ENCODE measurements at regions not wholly inside any gene's neighbourhood (a gene's known extent, or its start where the extent isn't known, plus 50 kb on each side); places are given as distances from the start of the nearest gene placed in this dataset.
A peak's percentile ranks its signal among the peaks of the same experiment; 100 is the strongest.

DNA sequence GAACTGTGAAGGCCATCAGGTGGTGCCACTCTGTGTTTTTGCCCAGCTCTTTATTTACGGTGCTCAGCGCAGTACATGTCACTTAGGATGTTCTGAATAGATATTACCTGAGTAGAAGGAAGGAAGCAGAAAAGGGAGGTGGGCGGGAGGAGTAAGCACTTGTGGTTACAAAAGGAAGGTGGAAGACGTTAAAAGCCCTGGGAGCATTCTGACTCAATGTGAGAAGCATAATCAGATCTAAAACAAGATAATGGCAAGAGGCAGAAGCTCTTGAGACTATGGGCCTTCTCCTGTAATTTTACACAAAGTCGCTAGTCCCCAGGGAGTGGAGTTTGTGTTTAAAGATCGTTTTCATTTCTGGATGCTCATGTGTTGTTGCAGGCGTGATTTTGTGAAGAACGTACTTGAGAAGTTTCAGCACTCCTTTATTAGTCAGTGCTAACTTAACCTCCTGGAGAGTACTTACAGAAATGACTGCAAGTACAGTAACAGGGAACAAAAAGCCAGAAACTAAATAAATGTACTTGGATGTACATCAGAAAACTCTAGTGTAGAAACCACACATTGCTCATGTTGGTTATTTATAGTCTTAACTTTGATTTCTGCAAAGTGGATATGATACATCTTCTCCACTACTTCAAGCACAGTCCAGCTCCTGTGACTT, 1523.5 kb downstream of the AACS start:
- Histone ChIP-seq H3K36me3 (ENCODE audit: control insufficient read depth in 4 of 4, insufficient read depth in 4 of 4, low read length in 3 of 4) (no peaks in the 10 kb centered on the region), H3K9me3 (ENCODE audit: control extremely low read depth in 1 of 5, control insufficient read depth in 4 of 5, insufficient read depth in 2 of 5, low read depth in 1 of 5, low read length in 4 of 5) (no peaks in the 10 kb centered on the region), H3K4me1 (ENCODE audit: control extremely low read depth in 1 of 4, control insufficient read depth in 4 of 4, insufficient read depth in 4 of 4, low read length in 3 of 4) (peaks cover 0 to 8% (median 2%) of the 10 kb centered on the region in 4 experiments), H3K27ac (ENCODE audit: insufficient read depth in 1 of 2, low read depth in 1 of 2, low read length in 2 of 2, poor library complexity in 1 of 2, severe bottlenecking in 2 of 2) (no peak overlapping the region), H3K27me3 (replicated peaks in 2 of 5; ENCODE audit: control insufficient read depth in 4 of 5, insufficient read depth in 5 of 5, low read length in 4 of 5) (no peaks in the 10 kb centered on the region), H3K4me3 (ENCODE audit: control insufficient read depth in 1 of 7, extremely low read depth in 1 of 7, insufficient read depth in 4 of 7, low read depth in 2 of 7, low read length in 6 of 7) (no peak overlapping the region)
- ChIA-PET CTCF (no interaction called here), POLR2A (no interaction called here)
- DNase-seq: no peak
- 53% methylated on average over 8 of the region's 8 CpGs for WGBS (ENCODE audit: insufficient coverage)

DNA sequence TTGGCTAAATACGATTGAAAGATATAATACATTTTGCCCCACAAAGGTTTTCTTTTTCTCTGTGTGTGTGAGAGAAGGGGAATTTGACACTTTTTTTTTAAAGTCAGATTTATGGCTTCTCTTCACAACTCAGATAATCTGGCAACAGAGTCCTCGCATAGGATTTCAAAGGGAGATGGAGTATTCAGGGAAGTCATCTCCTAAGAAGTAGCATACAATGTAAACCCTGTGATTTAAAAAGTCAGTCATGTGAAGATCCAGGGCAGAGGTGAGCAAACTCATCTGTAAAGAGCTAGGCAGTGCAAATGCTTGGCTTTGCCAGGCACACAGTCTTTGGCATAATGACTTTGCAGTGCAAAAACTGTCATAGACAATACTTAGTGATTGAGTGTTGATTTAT, 1526.3 kb downstream of the AACS start:
- ChIA-PET CTCF (no interaction called here), POLR2A (no interaction called here)
- no peaks in the 10 kb centered on the region for H3K27me3 ChIP-seq (replicated peaks in 2 of 5; ENCODE audit: control insufficient read depth in 4 of 5, insufficient read depth in 5 of 5, low read length in 4 of 5)
- H3K9me3 ChIP-seq (ENCODE audit: control extremely low read depth in 1 of 5, control insufficient read depth in 4 of 5, insufficient read depth in 2 of 5, low read depth in 1 of 5, low read length in 4 of 5): no peaks in the 10 kb centered on the region
- no peak for DNase-seq
- H3K4me3 ChIP-seq (ENCODE audit: control insufficient read depth in 1 of 7, extremely low read depth in 1 of 7, insufficient read depth in 4 of 7, low read depth in 2 of 7, low read length in 6 of 7): no peak overlapping the region
- no peak overlapping the region for H3K27ac ChIP-seq (ENCODE audit: insufficient read depth in 1 of 2, low read depth in 1 of 2, low read length in 2 of 2, poor library complexity in 1 of 2, severe bottlenecking in 2 of 2)
- H3K36me3 ChIP-seq (ENCODE audit: control insufficient read depth in 4 of 4, insufficient read depth in 4 of 4, low read length in 3 of 4): no peaks in the 10 kb centered on the region
- whole genome bisulfite sequencing (ENCODE audit: insufficient coverage): 75% methylated on average over 1 of the region's 2 CpGs
- peaks cover 0 to 8% (median 2%) of the 10 kb centered on the region in 4 experiments for H3K4me1 ChIP-seq (ENCODE audit: control extremely low read depth in 1 of 4, control insufficient read depth in 4 of 4, insufficient read depth in 4 of 4, low read length in 3 of 4)

DNA sequence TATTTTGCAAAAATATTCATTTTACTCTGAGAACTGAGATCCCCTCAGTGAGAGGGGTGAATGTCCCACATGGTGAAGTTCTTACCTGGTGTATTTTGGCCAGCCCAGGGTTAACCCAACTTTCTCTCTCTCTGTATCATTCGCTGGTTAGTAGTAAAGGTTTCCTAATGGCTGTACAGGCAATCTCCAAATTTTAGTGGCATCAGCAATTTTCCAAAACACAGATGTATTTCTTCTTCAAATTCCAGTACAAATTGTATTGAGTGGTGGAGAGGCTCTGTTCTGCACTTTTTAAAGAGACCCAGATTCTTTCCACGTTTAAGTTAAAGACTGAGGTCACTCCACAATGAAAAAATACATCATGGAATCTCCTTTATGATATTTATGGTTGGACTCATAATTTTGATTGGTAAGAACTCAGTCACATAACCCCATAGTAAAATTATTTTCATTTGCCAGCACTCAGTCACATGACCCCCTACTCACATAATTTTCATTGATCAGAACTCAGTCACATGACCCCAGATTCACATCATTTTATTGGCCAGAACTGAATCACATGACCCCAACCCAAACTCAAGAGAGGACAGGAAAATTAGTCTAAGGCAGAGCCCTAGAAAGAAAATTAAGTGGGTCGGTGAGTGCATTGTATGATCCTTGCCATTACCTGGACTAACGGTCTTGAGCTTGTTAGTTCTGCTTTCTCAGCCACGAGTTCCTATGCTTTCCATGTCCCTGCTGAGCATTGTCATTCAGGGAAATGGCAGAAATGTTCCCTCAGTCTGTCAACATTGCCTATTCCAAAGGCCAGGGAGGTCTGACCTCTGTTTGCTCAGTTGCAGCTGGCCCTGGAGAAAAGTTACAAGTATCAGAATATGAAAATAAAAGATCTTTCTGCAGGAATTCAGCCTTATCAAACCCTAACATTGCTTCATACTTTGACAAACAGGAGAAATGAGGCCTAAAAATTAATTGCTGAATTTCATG, 1536.2 kb downstream of the AACS start:
- POLR2A ChIA-PET: no interaction called here
- no peak overlapping the region for H3K27ac ChIP-seq (ENCODE audit: insufficient read depth in 1 of 2, low read depth in 1 of 2, low read length in 2 of 2, poor library complexity in 1 of 2, severe bottlenecking in 2 of 2)
- H3K9me3 ChIP-seq (ENCODE audit: control extremely low read depth in 1 of 5, control insufficient read depth in 4 of 5, insufficient read depth in 2 of 5, low read depth in 1 of 5, low read length in 4 of 5): no peaks in the 10 kb centered on the region
- CTCF ChIA-PET: no interaction called here
- no peaks in the 10 kb centered on the region for H3K27me3 ChIP-seq (replicated peaks in 2 of 5; ENCODE audit: control insufficient read depth in 4 of 5, insufficient read depth in 5 of 5, low read length in 4 of 5)
- no peaks in the 10 kb centered on the region for H3K36me3 ChIP-seq (ENCODE audit: control insufficient read depth in 4 of 4, insufficient read depth in 4 of 4, low read length in 3 of 4)
- 85% methylated on average over 3 of the region's 5 CpGs for WGBS (ENCODE audit: insufficient coverage)
- H3K4me1 ChIP-seq (ENCODE audit: control extremely low read depth in 1 of 4, control insufficient read depth in 4 of 4, insufficient read depth in 4 of 4, low read length in 3 of 4): no peaks in the 10 kb centered on the region
- no peak for DNase-seq
- no peak overlapping the region for H3K4me3 ChIP-seq (ENCODE audit: control insufficient read depth in 1 of 7, extremely low read depth in 1 of 7, insufficient read depth in 4 of 7, low read depth in 2 of 7, low read length in 6 of 7)

DNA sequence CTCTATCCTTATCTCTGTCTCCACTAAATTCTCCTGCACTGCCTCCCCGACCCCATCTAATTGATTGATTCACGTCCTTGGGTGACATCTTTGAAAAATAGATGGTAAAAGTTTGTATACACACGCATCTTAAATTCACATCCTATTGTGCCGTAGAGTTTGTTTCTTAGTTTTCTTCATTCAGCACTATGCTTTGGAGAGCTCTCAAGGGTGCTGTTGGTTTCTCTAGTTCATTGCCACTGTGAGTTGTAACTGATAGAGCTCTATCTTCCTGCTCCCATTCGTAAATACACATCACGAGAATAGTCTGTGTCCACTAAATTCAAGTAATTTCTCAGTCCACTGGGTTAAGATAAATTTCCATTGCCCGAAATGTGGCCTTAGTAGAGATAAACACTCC, 1537.4 kb downstream of the AACS start:
- ChIA-PET POLR2A (no interaction called here), CTCF (no interaction called here)
- Histone ChIP-seq H3K27me3 (replicated peaks in 2 of 5; ENCODE audit: control insufficient read depth in 4 of 5, insufficient read depth in 5 of 5, low read length in 4 of 5) (no peaks in the 10 kb centered on the region), H3K4me1 (ENCODE audit: control extremely low read depth in 1 of 4, control insufficient read depth in 4 of 4, insufficient read depth in 4 of 4, low read length in 3 of 4) (no peaks in the 10 kb centered on the region), H3K4me3 (ENCODE audit: control insufficient read depth in 1 of 7, extremely low read depth in 1 of 7, insufficient read depth in 4 of 7, low read depth in 2 of 7, low read length in 6 of 7) (no peak overlapping the region), H3K27ac (ENCODE audit: insufficient read depth in 1 of 2, low read depth in 1 of 2, low read length in 2 of 2, poor library complexity in 1 of 2, severe bottlenecking in 2 of 2) (no peak overlapping the region), H3K36me3 (ENCODE audit: control insufficient read depth in 4 of 4, insufficient read depth in 4 of 4, low read length in 3 of 4) (no peaks in the 10 kb centered on the region), H3K9me3 (ENCODE audit: control extremely low read depth in 1 of 5, control insufficient read depth in 4 of 5, insufficient read depth in 2 of 5, low read depth in 1 of 5, low read length in 4 of 5) (no peaks in the 10 kb centered on the region)
- 100% methylated on average over 3 of the region's 7 CpGs for WGBS (ENCODE audit: insufficient coverage)
- no peak for DNase-seq

DNA sequence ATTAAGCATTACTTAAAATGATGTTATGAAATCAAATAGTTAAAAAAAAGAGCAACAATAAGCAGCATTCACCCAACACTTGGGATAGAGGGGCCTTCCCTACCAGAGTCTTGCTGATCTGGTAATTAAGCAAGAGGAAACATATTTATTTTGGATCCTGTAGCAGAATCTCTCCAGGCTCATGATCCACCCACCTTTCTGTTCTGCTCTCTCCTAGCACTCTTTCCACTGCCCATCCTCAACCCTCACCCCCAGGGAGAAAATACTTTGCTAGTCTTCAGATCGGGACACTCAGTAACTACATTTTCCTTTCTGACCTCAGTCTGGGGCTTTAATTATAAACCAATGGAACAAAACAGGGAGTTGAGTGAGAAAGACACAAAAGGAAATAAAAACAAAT, 1541.9 kb downstream of the AACS start:
- CTCF ChIA-PET: no interaction called here
- Histone ChIP-seq H3K27ac (ENCODE audit: insufficient read depth in 1 of 2, low read depth in 1 of 2, low read length in 2 of 2, poor library complexity in 1 of 2, severe bottlenecking in 2 of 2) (no peak overlapping the region), H3K27me3 (replicated peaks in 2 of 5; ENCODE audit: control insufficient read depth in 4 of 5, insufficient read depth in 5 of 5, low read length in 4 of 5) (no peaks in the 10 kb centered on the region), H3K4me1 (ENCODE audit: control extremely low read depth in 1 of 4, control insufficient read depth in 4 of 4, insufficient read depth in 4 of 4, low read length in 3 of 4) (no peaks in the 10 kb centered on the region), H3K9me3 (ENCODE audit: control extremely low read depth in 1 of 5, control insufficient read depth in 4 of 5, insufficient read depth in 2 of 5, low read depth in 1 of 5, low read length in 4 of 5) (peaks cover 0 to 8% (median 2%) of the 10 kb centered on the region in 5 experiments), H3K36me3 (ENCODE audit: control insufficient read depth in 4 of 4, insufficient read depth in 4 of 4, low read length in 3 of 4) (no peaks in the 10 kb centered on the region), H3K4me3 (ENCODE audit: control insufficient read depth in 1 of 7, extremely low read depth in 1 of 7, insufficient read depth in 4 of 7, low read depth in 2 of 7, low read length in 6 of 7) (no peak overlapping the region)
- no CpG with 5 or more reads among the region's 1 CpG for WGBS (ENCODE audit: insufficient coverage)
- DNase-seq: no peak
- POLR2A ChIA-PET: no interaction called here

DNA sequence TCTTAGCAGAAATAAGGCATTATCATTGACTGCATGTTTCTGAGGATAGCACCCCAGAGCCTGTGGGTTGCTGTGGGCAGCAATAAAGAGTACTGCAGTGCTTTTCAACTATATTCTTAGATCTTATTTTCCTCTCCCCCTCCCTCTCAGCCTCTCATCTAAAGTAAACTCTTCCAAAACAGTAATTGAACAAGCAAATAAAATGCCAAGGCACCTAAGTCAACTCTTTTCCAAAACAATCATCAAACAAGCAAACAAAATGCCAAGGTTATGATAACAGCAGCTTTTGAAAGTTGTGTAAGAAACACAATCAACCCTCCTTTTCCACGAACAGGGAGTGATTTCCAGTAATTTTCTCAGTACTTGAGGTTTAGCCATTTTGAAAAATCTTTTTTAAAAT, 1542.6 kb downstream of the AACS start:
- ChIA-PET CTCF (no interaction called here), POLR2A (no interaction called here)
- Histone ChIP-seq H3K4me3 (ENCODE audit: control insufficient read depth in 1 of 7, extremely low read depth in 1 of 7, insufficient read depth in 4 of 7, low read depth in 2 of 7, low read length in 6 of 7) (no peak overlapping the region), H3K4me1 (ENCODE audit: control extremely low read depth in 1 of 4, control insufficient read depth in 4 of 4, insufficient read depth in 4 of 4, low read length in 3 of 4) (no peaks in the 10 kb centered on the region), H3K27ac (ENCODE audit: insufficient read depth in 1 of 2, low read depth in 1 of 2, low read length in 2 of 2, poor library complexity in 1 of 2, severe bottlenecking in 2 of 2) (no peak overlapping the region), H3K36me3 (ENCODE audit: control insufficient read depth in 4 of 4, insufficient read depth in 4 of 4, low read length in 3 of 4) (no peaks in the 10 kb centered on the region), H3K27me3 (replicated peaks in 2 of 5; ENCODE audit: control insufficient read depth in 4 of 5, insufficient read depth in 5 of 5, low read length in 4 of 5) (no peaks in the 10 kb centered on the region), H3K9me3 (ENCODE audit: control extremely low read depth in 1 of 5, control insufficient read depth in 4 of 5, insufficient read depth in 2 of 5, low read depth in 1 of 5, low read length in 4 of 5) (peaks cover 1 to 13% (median 2%) of the 10 kb centered on the region in 5 experiments)
- no peak for DNase-seq
- WGBS (ENCODE audit: insufficient coverage): no CpG with 5 or more reads among the region's 1 CpG

DNA sequence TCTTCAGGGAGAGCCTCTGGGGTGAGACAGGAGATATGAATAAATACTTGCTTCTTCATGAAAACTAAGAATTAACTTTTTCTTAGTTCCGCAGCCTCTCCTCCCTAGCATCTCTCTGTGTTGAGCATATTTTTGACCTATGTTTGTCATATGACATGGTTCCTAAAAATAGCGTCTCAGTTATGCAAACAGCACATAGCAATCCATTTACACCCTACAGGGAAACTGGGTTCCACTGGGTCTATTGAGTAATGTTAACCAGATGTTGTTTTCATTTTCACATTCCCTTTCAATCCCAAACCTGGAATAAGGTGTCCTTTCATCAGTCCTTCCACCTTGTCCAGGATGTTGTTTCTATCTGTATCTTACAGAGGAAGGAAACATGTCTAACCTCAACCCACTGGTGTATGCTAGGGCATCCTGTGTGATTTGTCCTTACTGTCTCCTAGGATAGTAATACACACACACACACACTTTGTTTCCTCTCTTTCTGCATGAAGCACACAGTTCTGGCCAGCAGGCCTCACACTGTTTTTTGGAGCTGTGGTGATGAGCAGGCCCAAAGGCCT, 1543.5 kb downstream of the AACS start:
- WGBS (ENCODE audit: insufficient coverage): no CpG with 5 or more reads among the region's 2 CpGs
- Histone ChIP-seq H3K27me3 (replicated peaks in 2 of 5; ENCODE audit: control insufficient read depth in 4 of 5, insufficient read depth in 5 of 5, low read length in 4 of 5) (no peaks in the 10 kb centered on the region), H3K4me3 (ENCODE audit: control insufficient read depth in 1 of 7, extremely low read depth in 1 of 7, insufficient read depth in 4 of 7, low read depth in 2 of 7, low read length in 6 of 7) (no peak overlapping the region), H3K36me3 (ENCODE audit: control insufficient read depth in 4 of 4, insufficient read depth in 4 of 4, low read length in 3 of 4) (no peaks in the 10 kb centered on the region), H3K4me1 (ENCODE audit: control extremely low read depth in 1 of 4, control insufficient read depth in 4 of 4, insufficient read depth in 4 of 4, low read length in 3 of 4) (no peaks in the 10 kb centered on the region), H3K9me3 (ENCODE audit: control extremely low read depth in 1 of 5, control insufficient read depth in 4 of 5, insufficient read depth in 2 of 5, low read depth in 1 of 5, low read length in 4 of 5) (peaks cover 2 to 21% (median 4%) of the 10 kb centered on the region in 5 experiments), H3K27ac (ENCODE audit: insufficient read depth in 1 of 2, low read depth in 1 of 2, low read length in 2 of 2, poor library complexity in 1 of 2, severe bottlenecking in 2 of 2) (no peak overlapping the region)
- DNase-seq: peak in 1 of 3 donors; percentile 2
- POLR2A ChIA-PET: no interaction called here
- CTCF ChIA-PET: no interaction called here

Measured in common myeloid progenitor, CD34-positive (primary cell).